ENCODE measurements at regions not wholly inside any gene's neighbourhood (a gene's known extent, or its start where the extent isn't known, plus 50 kb on each side); places are given as distances from the start of the nearest gene placed in this dataset.

DNA sequence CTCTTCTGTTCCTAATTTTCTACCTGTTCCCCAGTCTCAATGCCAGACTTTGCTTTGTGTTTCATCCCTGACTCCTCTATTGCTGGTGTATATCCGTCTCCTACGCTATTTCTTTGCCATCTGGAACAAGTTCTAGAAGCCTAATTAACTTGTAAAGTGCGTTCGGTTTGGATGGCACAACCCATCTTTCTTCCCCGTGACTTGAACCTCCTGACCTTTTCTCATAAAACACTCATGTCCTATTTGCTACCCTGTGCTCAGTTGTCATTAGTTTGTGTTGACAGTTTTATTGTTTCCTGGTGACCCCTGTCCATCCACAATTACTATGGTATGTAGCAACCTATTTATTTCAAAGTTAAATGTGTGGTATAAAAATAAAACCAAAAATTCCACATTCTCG, 323.5 kb downstream of the TLE4 start:
- no peaks in the 10 kb centered on the region for H3K36me3 Mint-ChIP-seq (ENCODE audit: low read depth)
- no peak overlapping the region for H3K27ac Mint-ChIP-seq (ENCODE audit: unreplicated experiment)
- H3K27me3 Mint-ChIP-seq (ENCODE audit: low read depth) = peaks cover 2% of the 10 kb centered on the region
- no peak overlapping the region for H3K4me3 Mint-ChIP-seq (ENCODE audit: unreplicated experiment)
- DNase-seq (ENCODE audit: low spot score) = no peak
- H3K9me3 Mint-ChIP-seq (ENCODE audit: low read depth) = no peaks in the 10 kb centered on the region
- TF ChIP-seq CTCF (IDR thresholded peaks at IDR 0.05) = no peak
- H3K4me1 Mint-ChIP-seq (ENCODE audit: low read depth) = peaks cover 20% of the 10 kb centered on the region

GRCh38 chr9:79889369-79889768, 317.6 kb downstream of the TLE4 start:
- H3K4me3 Mint-ChIP-seq (ENCODE audit: unreplicated experiment) = no peak overlapping the region
- DNase-seq (ENCODE audit: low spot score) = no peak
- no peak for TF ChIP-seq CTCF (IDR thresholded peaks at IDR 0.05)
- H3K9me3 Mint-ChIP-seq (ENCODE audit: low read depth) = no peaks in the 10 kb centered on the region
- H3K36me3 Mint-ChIP-seq (ENCODE audit: low read depth) = no peaks in the 10 kb centered on the region
- H3K27me3 Mint-ChIP-seq (ENCODE audit: low read depth) = peaks cover 2% of the 10 kb centered on the region
- peaks cover 4% of the 10 kb centered on the region for H3K4me1 Mint-ChIP-seq (ENCODE audit: low read depth)
- H3K27ac Mint-ChIP-seq (ENCODE audit: unreplicated experiment) = no peak overlapping the region

DNA sequence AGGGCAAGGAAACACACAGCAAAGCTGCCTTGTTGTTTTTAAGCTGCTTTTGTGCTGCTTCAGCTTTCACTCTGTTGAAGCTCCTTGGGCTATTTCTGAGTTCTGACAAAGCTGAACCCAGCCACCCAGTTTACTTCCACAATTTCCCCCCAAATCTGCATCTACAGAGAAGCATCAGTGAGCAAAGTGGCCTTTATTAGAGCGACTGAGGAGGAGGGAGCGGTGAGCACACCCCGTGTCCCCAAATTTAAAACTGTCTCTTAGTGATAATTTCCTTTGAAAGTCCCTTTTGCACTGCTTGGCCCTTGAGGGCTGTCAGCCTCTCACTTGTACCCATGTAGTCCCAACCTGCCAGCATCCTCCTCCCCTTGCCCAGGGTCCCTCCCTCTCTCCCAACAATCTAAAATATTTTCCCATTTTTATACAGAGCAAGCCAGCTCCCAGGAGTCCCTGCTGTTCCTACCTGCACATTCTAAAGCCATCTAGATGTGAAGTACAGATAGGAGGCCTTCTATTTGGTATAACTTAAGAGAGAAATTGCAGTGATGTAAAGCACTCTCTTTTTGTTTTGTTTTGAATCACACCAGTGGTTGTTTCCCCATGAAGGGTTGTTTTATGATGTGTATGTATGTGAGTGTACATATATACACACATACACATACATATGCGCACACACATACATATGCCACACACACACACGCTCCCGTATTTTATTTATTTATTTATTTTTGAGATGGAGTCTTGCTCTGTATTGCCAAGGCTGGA, 313.5 kb downstream of the TLE4 start:
- no peaks in the 10 kb centered on the region for H3K9me3 Mint-ChIP-seq (ENCODE audit: low read depth)
- no peak for DNase-seq (ENCODE audit: low spot score)
- H3K4me3 Mint-ChIP-seq (ENCODE audit: unreplicated experiment) = no peak overlapping the region
- H3K27ac Mint-ChIP-seq (ENCODE audit: unreplicated experiment) = no peak overlapping the region
- H3K27me3 Mint-ChIP-seq (ENCODE audit: low read depth) = peaks cover 5% of the 10 kb centered on the region
- H3K4me1 Mint-ChIP-seq (ENCODE audit: low read depth) = no peaks in the 10 kb centered on the region
- no peak for TF ChIP-seq CTCF (IDR thresholded peaks at IDR 0.05)
- H3K36me3 Mint-ChIP-seq (ENCODE audit: low read depth) = no peaks in the 10 kb centered on the region

DNA sequence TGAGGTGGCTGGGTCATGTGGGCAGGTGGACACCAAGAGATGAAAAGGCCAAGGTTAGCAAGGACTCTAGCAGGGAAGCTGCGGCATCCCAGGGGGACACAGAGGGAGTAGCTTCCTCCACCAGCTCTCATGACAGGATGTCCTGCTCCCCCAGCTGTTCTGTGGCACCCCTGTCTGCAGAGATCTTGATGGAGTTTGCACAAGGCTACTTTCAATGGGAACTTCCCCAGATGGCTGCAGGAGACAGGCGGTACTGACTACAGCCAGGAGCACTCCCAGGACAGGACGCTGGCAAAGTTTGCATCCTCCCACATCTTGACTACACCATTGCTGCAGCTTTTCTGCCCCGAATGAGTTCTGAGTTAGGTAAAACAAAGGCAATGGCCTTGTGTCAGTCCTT, 312.8 kb downstream of the TLE4 start:
- TF ChIP-seq CTCF (IDR thresholded peaks at IDR 0.05) = no peak
- no peak overlapping the region for H3K4me3 Mint-ChIP-seq (ENCODE audit: unreplicated experiment)
- peaks cover 5% of the 10 kb centered on the region for H3K27me3 Mint-ChIP-seq (ENCODE audit: low read depth)
- H3K4me1 Mint-ChIP-seq (ENCODE audit: low read depth) = no peaks in the 10 kb centered on the region
- no peak overlapping the region for H3K27ac Mint-ChIP-seq (ENCODE audit: unreplicated experiment)
- DNase-seq (ENCODE audit: low spot score) = no peak
- no peaks in the 10 kb centered on the region for H3K36me3 Mint-ChIP-seq (ENCODE audit: low read depth)
- no peaks in the 10 kb centered on the region for H3K9me3 Mint-ChIP-seq (ENCODE audit: low read depth)

- no peak overlapping the region for H3K27ac Mint-ChIP-seq (ENCODE audit: unreplicated experiment)
Observed at GRCh38 chr9:79883073-79883645, 311.4 kb downstream of the TLE4 start.

More at GRCh38 chr9:79883073-79883645, 311.4 kb downstream of the TLE4 start:
- no peak for DNase-seq (ENCODE audit: low spot score)
- peaks cover 4% of the 10 kb centered on the region for H3K9me3 Mint-ChIP-seq (ENCODE audit: low read depth)
- H3K27me3 Mint-ChIP-seq (ENCODE audit: low read depth) = peaks cover 6% of the 10 kb centered on the region
- no peaks in the 10 kb centered on the region for H3K36me3 Mint-ChIP-seq (ENCODE audit: low read depth)
- TF ChIP-seq CTCF (IDR thresholded peaks at IDR 0.05) = no peak
- H3K4me3 Mint-ChIP-seq (ENCODE audit: unreplicated experiment) = no peak overlapping the region
- H3K4me1 Mint-ChIP-seq (ENCODE audit: low read depth) = no peaks in the 10 kb centered on the region

Data from chondrocyte (in vitro differentiated cells).